ENCODE measurements at regions not wholly inside any gene's neighbourhood (a gene's known extent, or its start where the extent isn't known, plus 50 kb on each side); places are given as distances from the start of the nearest gene placed in this dataset.

- peak; percentile 32 to 73 for TF ChIP-seq RAD21 (conservative IDR thresholded peaks at IDR 0.05 in 1 of 2, IDR thresholded peaks at IDR 0.05 in 1 of 2)
- TF ChIP-seq CTCF (IDR thresholded peaks at IDR 0.05) = peak; percentile 30; the same call in 1 of the 3 replicates
- TF ChIP-seq POLR2A (IDR thresholded peaks at IDR 0.05; ENCODE audit: low read length) = no peak
- peak; percentile 46 to 51; a peak in 3 of 5 replicates for TF ChIP-seq EP300 (IDR thresholded peaks at IDR 0.05)
- TF ChIP-seq BCL3 (IDR thresholded peaks at IDR 0.05) = peak; percentile 58; the same call in 1 of the 3 replicates
- no peak for TF ChIP-seq SREBF2 (IDR thresholded peaks at IDR 0.05)
- no peak for TF ChIP-seq HMGXB4 (CRISPR knock-in tag; IDR thresholded peaks at IDR 0.05; ENCODE audit: borderline replicate concordance)
- no peak for TF ChIP-seq NR3C1 (IDR thresholded peaks at IDR 0.05)
- no peak for TF ChIP-seq ZSCAN20 (CRISPR knock-in tag; IDR thresholded peaks at IDR 0.05)
- no peak for TF ChIP-seq HES2 (IDR thresholded peaks at IDR 0.05)
These were observed 291.8 kb upstream of the USP24 start for GRCh38 chr1:55506740-55507577.
